ENCODE measurements at regions not wholly inside any gene's neighbourhood (a gene's known extent, or its start where the extent isn't known, plus 50 kb on each side); places are given as distances from the start of the nearest gene placed in this dataset.

DNA sequence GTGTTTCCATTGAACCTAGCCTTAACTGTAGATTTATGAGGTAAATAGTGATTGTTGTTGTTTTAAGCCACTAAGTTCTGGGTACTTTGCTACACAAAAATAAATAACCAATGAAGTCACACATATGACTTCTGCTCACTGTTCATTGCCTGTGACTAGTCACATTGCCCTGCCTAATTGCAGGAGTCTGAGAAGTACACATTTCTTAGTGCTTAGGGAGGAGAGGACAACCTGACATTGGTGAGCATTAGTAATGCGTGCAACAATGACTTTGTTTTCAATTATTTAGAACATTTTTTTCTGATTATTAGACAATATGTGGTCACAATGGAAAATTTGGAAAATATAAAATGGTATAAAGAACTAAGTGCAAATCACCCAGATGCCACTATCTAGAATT is 133.2 kb upstream of the DAZL start:
- no peak for TF ChIP-seq GATA2 (IDR thresholded peaks at IDR 0.05; ENCODE audit: low read depth, low read length)
- TF ChIP-seq GATA3 (IDR thresholded peaks at IDR 0.05; ENCODE audit: low read depth, low read length): no peak
